Mesenchymal stem cell (in vitro differentiated cells and primary cell): ENCODE measurements at regions not wholly inside any gene's neighbourhood (a gene's known extent, or its start where the extent isn't known, plus 50 kb on each side); places are given as distances from the start of the nearest gene placed in this dataset.
A peak's percentile ranks its signal among the peaks of the same experiment; 100 is the strongest.

Experiments used
- DNase-seq: peaks from one replicate; pipeline ENCODE4 v3.0.0-alpha.2; 2013
- H2AFZ ChIP-seq: one replicate; pipeline ENCODE4 v1.6.1; 2013; ENCODE audit warnings: low read depth, mild to moderate bottlenecking, control low read depth, inconsistent platforms, low read length, moderate library complexity
- H2AK5ac ChIP-seq: 2 replicates; pipeline ENCODE4 v1.6.1; 2013; ENCODE audit warnings: low read length, moderate library complexity, mild to moderate bottlenecking, inconsistent platforms; ENCODE audit not compliant: severe bottlenecking
- H2BK120ac ChIP-seq: one replicate; pipeline ENCODE4 v1.6.1; 2013; ENCODE audit warnings: low read depth, mild to moderate bottlenecking, inconsistent platforms, low read length, moderate library complexity
- H2BK12ac ChIP-seq, 2 experiments: one replicate each; pipeline ENCODE4 v1.6.1; 2013; ENCODE audit warnings: inconsistent platforms in 2 of 2, low read length in 2 of 2, mild to moderate bottlenecking in 2 of 2, moderate library complexity in 2 of 2, control low read depth in 1 of 2
- H2BK15ac ChIP-seq: one replicate; pipeline ENCODE4 v1.6.1; 2013; ENCODE audit warnings: mild to moderate bottlenecking, low read depth, inconsistent platforms; ENCODE audit not compliant: poor library complexity, severe bottlenecking
- H2BK5ac ChIP-seq: 2 replicates; pipeline ENCODE4 v1.6.1; 2013; ENCODE audit warnings: low read depth, mild to moderate bottlenecking, low read length, control low read depth, inconsistent platforms; ENCODE audit not compliant: poor library complexity, severe bottlenecking
- H3K14ac ChIP-seq, 2 experiments: one replicate each; pipeline ENCODE4 v1.6.1; 2013; ENCODE audit warnings: inconsistent platforms in 2 of 2, low read length in 2 of 2, control low read depth in 1 of 2, mild to moderate bottlenecking in 1 of 2, moderate library complexity in 1 of 2
- H3K18ac ChIP-seq, 2 experiments: one replicate each; pipeline ENCODE4 v1.6.1; 2013; ENCODE audit warnings: inconsistent platforms in 2 of 2, low read length in 2 of 2, control low read depth in 1 of 2, low read depth in 1 of 2, mild to moderate bottlenecking in 1 of 2
- H3K23ac ChIP-seq, 2 experiments: one replicate each; pipeline ENCODE4 v1.6.1; 2013; ENCODE audit warnings: inconsistent platforms in 2 of 2, low read length in 2 of 2, mild to moderate bottlenecking in 2 of 2, moderate library complexity in 2 of 2, control low read depth in 1 of 2
- H3K27ac ChIP-seq: 2 replicates; pipeline ENCODE4 v1.5.1; 2013; ENCODE audit warnings: mild to moderate bottlenecking, moderate library complexity, low read length, control low read depth, inconsistent platforms; ENCODE audit not compliant: poor library complexity, severe bottlenecking
- H3K27me3 ChIP-seq, 2 experiments: 2 replicates each; pipeline versions ENCODE4 v1.6.1 to v1.7.0; 2013; ENCODE audit warnings: low read length in 2 of 2, mild to moderate bottlenecking in 2 of 2, moderate library complexity in 2 of 2, control low read depth in 1 of 2, inconsistent platforms in 1 of 2; ENCODE audit not compliant: control insufficient read depth in 1 of 2, insufficient read depth in 1 of 2
- H3K36me3 ChIP-seq, 2 experiments: 2 replicates each; pipeline versions ENCODE4 v1.6.1 to v1.7.0; 2013; ENCODE audit warnings: low read length in 2 of 2, control low read depth in 1 of 2, inconsistent platforms in 1 of 2, low read depth in 1 of 2, mild to moderate bottlenecking in 1 of 2; ENCODE audit not compliant: insufficient read depth in 2 of 2, control insufficient read depth in 1 of 2
- H3K4ac ChIP-seq, 2 experiments: one replicate each; pipeline ENCODE4 v1.6.1; 2013; ENCODE audit warnings: inconsistent platforms in 2 of 2, low read length in 2 of 2, mild to moderate bottlenecking in 2 of 2, moderate library complexity in 2 of 2, control low read depth in 1 of 2, low read depth in 1 of 2
- H3K4me1 ChIP-seq: 2 replicates; pipeline ENCODE4 v1.6.1; 2013; ENCODE audit warnings: low read depth, low read length, control low read depth; ENCODE audit not compliant: control insufficient read depth, insufficient read depth
- H3K4me2 ChIP-seq: 2 replicates; pipeline ENCODE4 v1.6.1; 2013; ENCODE audit warnings: low read length, mild to moderate bottlenecking, inconsistent platforms; ENCODE audit not compliant: poor library complexity, severe bottlenecking
- H3K4me3 ChIP-seq, 2 experiments: 2 replicates each; pipeline versions ENCODE4 v1.5.1 to v1.7.0; 2013; ENCODE audit warnings: low read length in 2 of 2, mild to moderate bottlenecking in 2 of 2, control low read depth in 1 of 2, low read depth in 1 of 2; ENCODE audit not compliant: insufficient read depth in 1 of 2
- H3K79me1 ChIP-seq: replicated peaks from 2 replicates; pipeline ENCODE4 v1.6.1; 2013; ENCODE audit warnings: mild to moderate bottlenecking, control low read depth, low read length, inconsistent platforms; ENCODE audit not compliant: poor library complexity, severe bottlenecking
- H3K9ac ChIP-seq: 2 replicates; pipeline ENCODE4 v1.7.0; 2013; ENCODE audit warnings: mild to moderate bottlenecking, low read length, moderate library complexity
- H3K9me3 ChIP-seq: 2 replicates; pipeline ENCODE4 v1.7.0; 2013; ENCODE audit warnings: mild to moderate bottlenecking, low read length; ENCODE audit not compliant: control insufficient read depth
- H4K8ac ChIP-seq: one replicate; pipeline ENCODE4 v1.6.1; 2013; ENCODE audit warnings: inconsistent platforms, mild to moderate bottlenecking, low read length, moderate library complexity
- H4K91ac ChIP-seq: one replicate; pipeline ENCODE4 v1.6.1; 2013; ENCODE audit warnings: mild to moderate bottlenecking, low read length, inconsistent platforms
- WGBS: methylation state at CpG from one replicate; pipeline ENCODE4 v1.1.7; 2013; ENCODE audit warnings: mixed read lengths; 5-methylcytosine and 5-hydroxymethylcytosine counted together

DNA sequence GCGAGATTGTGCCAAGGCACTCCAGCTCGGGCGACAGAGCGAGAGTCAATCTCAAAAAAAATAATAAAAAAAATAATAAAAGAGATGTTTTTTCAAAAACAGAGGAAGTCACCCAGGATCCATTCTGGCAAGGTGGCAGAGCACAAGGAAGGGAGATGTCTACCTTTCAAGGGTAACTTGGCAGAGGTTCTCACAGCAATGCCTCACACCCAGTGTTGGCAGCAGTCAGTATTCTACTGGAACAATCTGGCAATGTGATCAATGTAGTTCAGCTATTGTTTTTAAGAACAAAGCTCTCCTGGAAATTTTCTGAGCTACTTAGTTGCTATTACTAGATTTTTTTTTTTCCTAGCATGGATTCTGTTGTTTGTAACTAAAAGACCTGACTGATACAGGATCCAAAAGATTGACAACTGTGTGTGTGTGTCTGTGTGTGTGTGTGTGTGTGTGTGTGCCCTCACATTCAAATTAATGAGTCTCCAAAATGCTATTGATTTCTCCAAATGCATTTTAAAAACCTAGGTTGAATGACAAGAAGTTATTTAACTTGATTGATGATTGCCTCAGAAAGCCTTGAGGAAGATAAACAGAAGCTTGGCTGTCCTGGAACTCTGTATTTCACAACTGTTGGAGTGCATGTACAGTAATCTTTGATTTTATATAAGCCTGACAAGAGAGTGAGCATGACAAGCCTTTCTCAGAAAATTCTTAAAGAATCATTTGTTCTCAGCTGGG is 114.1 kb upstream of the RREB1 start:
- Histone ChIP-seq H3K9me3 (no peaks in the 10 kb centered on the region), H4K8ac (no peak overlapping the region), H2BK5ac (no peak overlapping the region), H3K4me1 (no peaks in the 10 kb centered on the region), H3K79me1 (no peaks in the 10 kb centered on the region), H2BK15ac (no peak overlapping the region), H2AFZ (no peak overlapping the region), H3K4me2 (no peak overlapping the region), H3K27ac (no peak overlapping the region), H3K4me3 (no peak overlapping the region), H3K36me3 (no peaks in the 10 kb centered on the region), H2BK12ac (no peak overlapping the region), H4K91ac (no peak overlapping the region), H3K14ac (no peak overlapping the region), H3K23ac (no peak overlapping the region), H3K4ac (no peak overlapping the region), H3K18ac (peak overlapping the region in 1 of 2 experiments; percentile 34), H3K27me3 (no peaks in the 10 kb centered on the region), H3K9ac (no peak overlapping the region), H2BK120ac (no peak overlapping the region), H2AK5ac (no peak overlapping the region)
- no CpG with 5 or more reads among the region's 4 CpGs for WGBS
- DNase-seq, result peak; percentile 32

DNA sequence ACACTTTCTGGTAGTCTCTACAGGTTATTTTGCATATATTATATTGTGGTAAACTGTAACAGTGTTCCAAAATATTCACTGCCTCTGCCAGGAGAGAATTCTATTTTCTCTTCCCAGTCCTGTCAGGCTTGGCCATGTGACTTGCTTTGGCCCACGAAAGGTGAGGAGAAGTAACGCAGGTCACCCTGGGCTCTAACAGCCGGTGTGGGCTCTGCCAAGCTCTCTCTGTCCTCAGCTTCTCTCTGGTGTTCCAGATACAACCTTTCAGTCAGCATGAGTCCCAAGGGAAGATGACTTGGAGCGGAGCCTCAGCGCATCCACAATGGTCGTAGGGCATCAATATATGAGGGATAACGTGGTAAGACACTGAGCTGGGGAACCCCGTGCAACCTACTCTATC is 113.0 kb upstream of the RREB1 start:
- Histone ChIP-seq H3K4me3 (no peak overlapping the region), H2BK120ac (no peak overlapping the region), H3K18ac (no peak overlapping the region), H3K27ac (no peak overlapping the region), H3K14ac (no peak overlapping the region), H2AK5ac (no peak overlapping the region), H3K79me1 (no peaks in the 10 kb centered on the region), H3K9ac (no peak overlapping the region), H2AFZ (no peak overlapping the region), H3K27me3 (no peaks in the 10 kb centered on the region), H3K36me3 (no peaks in the 10 kb centered on the region), H4K91ac (no peak overlapping the region), H3K4ac (no peak overlapping the region), H4K8ac (no peak overlapping the region), H3K9me3 (no peaks in the 10 kb centered on the region), H3K23ac (no peak overlapping the region), H2BK15ac (no peak overlapping the region), H3K4me2 (no peak overlapping the region), H2BK12ac (no peak overlapping the region), H3K4me1 (no peaks in the 10 kb centered on the region), H2BK5ac (no peak overlapping the region)
- no peak for DNase-seq
- 95% methylated on average over 7 of the region's 8 CpGs for WGBS

DNA sequence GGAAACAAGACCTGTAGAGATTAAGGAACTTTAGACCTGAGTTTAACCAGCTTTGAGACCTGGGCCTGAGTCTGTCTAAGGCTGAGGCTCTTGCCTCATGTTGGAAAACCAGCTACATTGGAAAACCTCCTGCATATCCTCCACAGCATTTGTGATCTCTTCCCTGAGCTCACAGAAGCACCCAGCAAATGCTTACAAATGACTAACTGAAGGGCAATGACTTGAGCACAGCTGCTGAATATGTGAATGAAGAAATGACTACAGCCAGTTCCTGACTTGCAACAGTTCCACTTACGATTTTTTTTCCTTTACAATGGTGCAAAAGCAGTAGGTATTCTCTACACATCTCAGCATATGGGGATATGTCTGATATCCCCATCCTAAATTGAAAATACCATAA is 112.4 kb upstream of the RREB1 start:
- 92% methylated on average over 1 of the region's 1 CpG for WGBS
- Histone ChIP-seq H3K4me3 (no peak overlapping the region), H3K9ac (no peak overlapping the region)

DNA sequence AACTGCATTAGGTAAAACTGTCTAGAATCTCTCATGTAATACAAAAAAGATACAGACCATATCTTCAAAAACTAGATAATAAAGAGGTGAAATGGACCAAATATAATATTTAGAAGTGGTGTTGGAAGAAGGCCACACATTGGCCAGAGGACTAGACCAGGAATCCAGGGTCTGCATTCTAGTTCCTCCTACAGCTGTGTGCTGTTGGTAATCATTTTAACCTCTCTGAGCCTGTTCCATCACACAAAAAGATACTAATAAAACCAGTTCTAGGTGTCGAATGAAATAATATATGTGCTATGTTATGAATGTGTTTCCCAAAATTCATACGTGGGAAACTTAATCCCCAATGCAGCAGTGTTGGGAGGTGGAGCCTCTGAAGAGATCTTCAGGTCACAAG is 111.6 kb upstream of the RREB1 start:
- DNase-seq, result no peak
- Histone ChIP-seq H3K23ac (no peak overlapping the region), H4K8ac (no peak overlapping the region), H3K27ac (no peak overlapping the region), H2AK5ac (no peak overlapping the region), H3K9ac (no peak overlapping the region), H3K36me3 (no peaks in the 10 kb centered on the region), H2BK5ac (no peak overlapping the region), H2BK15ac (no peak overlapping the region), H3K4me1 (no peaks in the 10 kb centered on the region), H3K79me1 (no peaks in the 10 kb centered on the region), H3K4me3 (no peak overlapping the region), H2BK120ac (no peak overlapping the region), H3K27me3 (no peaks in the 10 kb centered on the region), H3K14ac (no peak overlapping the region), H3K18ac (no peak overlapping the region), H4K91ac (no peak overlapping the region), H3K4ac (no peak overlapping the region), H2BK12ac (no peak overlapping the region), H2AFZ (no peak overlapping the region), H3K9me3 (no peaks in the 10 kb centered on the region), H3K4me2 (no peak overlapping the region)
- WGBS, result 90% methylated on average over 2 of the region's 2 CpGs

More for the DNA sequence above, 112.4 kb upstream of the RREB1 start:
- H3K36me3 ChIP-seq, result no peaks in the 10 kb centered on the region
- H3K18ac ChIP-seq, result no peak overlapping the region
- no peak overlapping the region for H2AFZ ChIP-seq
- H3K79me1 ChIP-seq, result no peaks in the 10 kb centered on the region
- no peak overlapping the region for H3K4ac ChIP-seq
- H3K23ac ChIP-seq, result no peak overlapping the region
- no peak overlapping the region for H2AK5ac ChIP-seq
- no peak overlapping the region for H2BK5ac ChIP-seq
- no peak overlapping the region for H4K91ac ChIP-seq
- no peak overlapping the region for H3K27ac ChIP-seq
- H3K27me3 ChIP-seq, result no peaks in the 10 kb centered on the region
- peak; percentile 47 for DNase-seq
- no peak overlapping the region for H2BK12ac ChIP-seq
- no peaks in the 10 kb centered on the region for H3K9me3 ChIP-seq
- no peak overlapping the region for H3K4me2 ChIP-seq
- no peak overlapping the region for H2BK15ac ChIP-seq
- no peaks in the 10 kb centered on the region for H3K4me1 ChIP-seq
- no peak overlapping the region for H3K14ac ChIP-seq
- H2BK120ac ChIP-seq, result no peak overlapping the region
- no peak overlapping the region for H4K8ac ChIP-seq
